ENCODE measurements at regions not wholly inside any gene's neighbourhood (a gene's known extent, or its start where the extent isn't known, plus 50 kb on each side); places are given as distances from the start of the nearest gene placed in this dataset.
"Not testable (repeated sequence)": the region's sequence is repeated elsewhere in the genome, so short reads cannot be mapped to it uniquely, and the experiment has no call there.

DNA sequence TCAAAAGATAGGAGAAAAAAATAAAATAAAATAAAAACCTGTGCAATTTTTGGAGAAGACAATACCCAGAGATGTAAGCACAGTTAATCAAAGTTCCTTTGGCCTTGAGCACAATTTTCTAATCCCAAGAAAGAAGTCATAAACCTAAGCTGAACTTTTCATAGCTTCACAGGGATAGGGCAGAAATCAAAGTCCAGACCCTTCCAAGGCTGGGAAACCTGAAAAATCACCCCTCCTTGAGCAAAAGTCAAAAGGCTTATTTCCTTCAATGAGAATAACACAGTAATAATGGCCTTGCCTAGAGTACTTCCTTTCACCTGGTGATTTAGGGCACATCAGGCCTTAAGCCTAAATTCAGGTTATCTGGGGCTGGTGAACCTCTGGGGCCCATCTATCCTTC is 415.0 kb upstream of the BTBD3 start:
- no peaks in the 10 kb centered on the region for H4K20me1 ChIP-seq (ENCODE audit: insufficient read depth)
- CTCF ChIA-PET, result no interaction called here
- 0 out of 2 replicates have a peak, but pooled peaks cover 4% of the 10 kb centered on the region for H3K4me1 ChIP-seq (replicated peaks; ENCODE audit: insufficient read depth)

DNA sequence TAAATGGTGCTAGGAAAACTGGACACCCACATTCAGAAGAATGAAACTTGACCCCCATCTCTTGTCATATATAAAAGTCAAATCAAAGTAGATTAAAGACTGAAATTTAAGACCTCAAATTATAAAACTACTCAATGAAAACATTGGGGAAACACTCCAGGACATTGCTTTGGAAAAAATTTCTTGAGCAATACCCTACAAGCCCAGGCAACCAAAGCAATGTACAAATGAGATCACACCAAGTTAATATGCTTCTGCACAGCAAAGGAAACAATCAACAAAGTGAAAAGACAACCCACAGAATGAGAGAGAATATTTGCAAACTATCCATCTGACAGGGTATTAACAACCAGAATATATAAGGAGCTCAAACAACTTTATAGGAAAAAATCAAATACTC is 407.9 kb upstream of the BTBD3 start:
- Histone ChIP-seq H3K27ac (no peak overlapping the region), H3K4me3 (no peak overlapping the region), H3K4me2 (no peak overlapping the region), H2AFZ (no peak overlapping the region), H3K27me3 (ENCODE audit: insufficient read depth, low read depth) (no peaks in the 10 kb centered on the region), H3F3A (ENCODE audit: insufficient read depth, low read depth) (no peaks in the 10 kb centered on the region), H3K9me2 (ENCODE audit: insufficient read depth) (no peaks in the 10 kb centered on the region), H3K79me2 (ENCODE audit: low read depth) (no peaks in the 10 kb centered on the region), H4K20me1 (ENCODE audit: insufficient read depth) (no peaks in the 10 kb centered on the region), H3K9me3 (ENCODE audit: insufficient read depth, low read depth) (no peaks in the 10 kb centered on the region), H3K36me3 (ENCODE audit: low read depth) (no peaks in the 10 kb centered on the region), H3K4me1 (replicated peaks; ENCODE audit: insufficient read depth) (no peaks in the 10 kb centered on the region)
- TF ChIP-seq, protein P1, sequence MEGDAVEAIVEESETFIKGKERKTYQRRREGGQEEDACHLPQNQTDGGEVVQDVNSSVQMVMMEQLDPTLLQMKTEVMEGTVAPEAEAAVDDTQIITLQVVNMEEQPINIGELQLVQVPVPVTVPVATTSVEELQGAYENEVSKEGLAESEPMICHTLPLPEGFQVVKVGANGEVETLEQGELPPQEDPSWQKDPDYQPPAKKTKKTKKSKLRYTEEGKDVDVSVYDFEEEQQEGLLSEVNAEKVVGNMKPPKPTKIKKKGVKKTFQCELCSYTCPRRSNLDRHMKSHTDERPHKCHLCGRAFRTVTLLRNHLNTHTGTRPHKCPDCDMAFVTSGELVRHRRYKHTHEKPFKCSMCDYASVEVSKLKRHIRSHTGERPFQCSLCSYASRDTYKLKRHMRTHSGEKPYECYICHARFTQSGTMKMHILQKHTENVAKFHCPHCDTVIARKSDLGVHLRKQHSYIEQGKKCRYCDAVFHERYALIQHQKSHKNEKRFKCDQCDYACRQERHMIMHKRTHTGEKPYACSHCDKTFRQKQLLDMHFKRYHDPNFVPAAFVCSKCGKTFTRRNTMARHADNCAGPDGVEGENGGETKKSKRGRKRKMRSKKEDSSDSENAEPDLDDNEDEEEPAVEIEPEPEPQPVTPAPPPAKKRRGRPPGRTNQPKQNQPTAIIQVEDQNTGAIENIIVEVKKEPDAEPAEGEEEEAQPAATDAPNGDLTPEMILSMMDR (conservative IDR thresholded peaks at IDR 0.05), result no peak
- no peak for TF ChIP-seq EZH2 (IDR thresholded peaks at IDR 0.05; ENCODE audit: low read depth)
- intact Hi-C loops (cut with micrococcal nuclease; ENCODE audit: unreplicated experiment), result no loop called here
- CTCF ChIA-PET, result no interaction called here
- POLR2A ChIA-PET (ENCODE audit: unreplicated experiment), result no interaction called here
- BruUV-seq (replicated peaks), result no TSS peak
- no peak for DNase-seq

More for the DNA sequence above, 415.0 kb upstream of the BTBD3 start:
- no TSS peak for BruUV-seq (replicated peaks)
- Histone ChIP-seq H3K4me2 (no peak overlapping the region), H2AFZ (no peak overlapping the region), H3K27me3 (ENCODE audit: insufficient read depth, low read depth) (no peaks in the 10 kb centered on the region), H3K79me2 (ENCODE audit: low read depth) (no peaks in the 10 kb centered on the region), H3K4me3 (no peak overlapping the region), H3K27ac (no peak overlapping the region), H3K9me2 (ENCODE audit: insufficient read depth) (no peaks in the 10 kb centered on the region), H3K9me3 (ENCODE audit: insufficient read depth, low read depth) (no peaks in the 10 kb centered on the region), H3K36me3 (ENCODE audit: low read depth) (no peaks in the 10 kb centered on the region), H3F3A (ENCODE audit: insufficient read depth, low read depth) (no peaks in the 10 kb centered on the region)
- POLR2A ChIA-PET (ENCODE audit: unreplicated experiment), result no interaction called here
- no peak for DNase-seq
- no peak for TF ChIP-seq EZH2 (IDR thresholded peaks at IDR 0.05; ENCODE audit: low read depth)
- TF ChIP-seq, protein P1 (conservative IDR thresholded peaks at IDR 0.05), result no peak
- intact Hi-C loops (cut with micrococcal nuclease; ENCODE audit: unreplicated experiment), result no loop called here

DNA sequence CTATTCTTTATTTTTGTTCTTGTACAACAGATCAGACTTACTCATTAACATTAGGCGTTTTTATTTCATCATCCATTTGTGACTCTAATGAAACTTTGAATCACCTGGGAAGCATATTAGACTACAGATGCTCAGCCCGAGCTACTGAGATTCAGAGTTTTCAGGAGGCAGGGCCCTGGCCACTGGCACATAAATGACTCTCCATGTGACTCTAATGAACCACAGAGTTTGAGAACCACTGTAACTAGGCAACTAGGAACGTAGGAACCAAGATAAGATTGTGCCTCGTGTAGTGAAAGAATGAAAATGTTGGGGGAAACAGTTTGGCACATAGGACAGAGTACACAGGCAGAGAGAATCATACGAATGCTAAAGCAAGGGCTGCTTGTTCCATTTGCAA is 405.9 kb upstream of the BTBD3 start:
- intact Hi-C loops (cut with micrococcal nuclease; ENCODE audit: unreplicated experiment), result no loop called here
- BruUV-seq (replicated peaks), result no TSS peak
- no peak for DNase-seq

DNA sequence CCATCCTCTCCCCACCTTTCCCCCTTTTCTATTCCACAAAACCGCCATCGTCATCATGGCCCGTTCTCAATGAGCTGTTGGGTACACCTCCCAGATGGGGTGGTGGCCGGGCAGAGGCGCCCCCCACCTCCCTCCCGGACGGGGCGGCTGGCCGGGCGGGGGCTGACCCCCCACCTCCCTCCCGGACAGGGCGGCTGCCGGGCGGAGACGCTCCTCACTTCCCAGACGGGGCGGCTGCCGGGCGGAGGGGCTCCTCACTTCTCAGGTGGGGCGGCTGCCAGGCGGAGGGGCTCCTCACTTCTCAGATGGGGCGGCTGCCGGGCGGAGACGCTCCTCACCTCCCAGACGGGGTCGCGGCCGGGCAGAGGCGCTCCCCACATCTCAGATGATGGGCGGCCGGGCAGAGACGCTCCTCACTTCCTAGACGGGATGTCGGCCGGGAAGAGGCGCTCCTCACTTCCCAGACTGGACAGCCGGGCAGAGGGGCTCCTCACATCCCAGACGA is 404.4 kb upstream of the BTBD3 start:
- H3K9me3 ChIP-seq (ENCODE audit: insufficient read depth, low read depth); H4K20me1 ChIP-seq (ENCODE audit: insufficient read depth); CTCF ChIA-PET; H3K27me3 ChIP-seq (ENCODE audit: insufficient read depth, low read depth); H3F3A ChIP-seq (ENCODE audit: insufficient read depth, low read depth); H2AFZ ChIP-seq; H3K79me2 ChIP-seq (ENCODE audit: low read depth); H3K4me3 ChIP-seq; POLR2A ChIA-PET (ENCODE audit: unreplicated experiment); H3K36me3 ChIP-seq (ENCODE audit: low read depth); DNase-seq; H3K9me2 ChIP-seq (ENCODE audit: insufficient read depth); BruUV-seq (replicated peaks); H3K27ac ChIP-seq; H3K4me2 ChIP-seq; intact Hi-C loops (cut with micrococcal nuclease; ENCODE audit: unreplicated experiment); H3K4me1 ChIP-seq (replicated peaks; ENCODE audit: insufficient read depth): not testable (repeated sequence)

More for the DNA sequence above, 405.9 kb upstream of the BTBD3 start:
- no peaks in the 10 kb centered on the region for H3K36me3 ChIP-seq (ENCODE audit: low read depth)
- H3K9me2 ChIP-seq (ENCODE audit: insufficient read depth), result no peaks in the 10 kb centered on the region
- H4K20me1 ChIP-seq (ENCODE audit: insufficient read depth), result no peaks in the 10 kb centered on the region
- TF ChIP-seq, protein P1 (conservative IDR thresholded peaks at IDR 0.05), result no peak
- TF ChIP-seq EZH2 (IDR thresholded peaks at IDR 0.05; ENCODE audit: low read depth), result no peak
- no peak overlapping the region for H3K4me2 ChIP-seq
- H3K4me3 ChIP-seq, result no peak overlapping the region
- H3K4me1 ChIP-seq (replicated peaks; ENCODE audit: insufficient read depth), result no peaks in the 10 kb centered on the region
- no peaks in the 10 kb centered on the region for H3K79me2 ChIP-seq (ENCODE audit: low read depth)
- H3F3A ChIP-seq (ENCODE audit: insufficient read depth, low read depth), result no peaks in the 10 kb centered on the region
- H3K9me3 ChIP-seq (ENCODE audit: insufficient read depth, low read depth), result no peaks in the 10 kb centered on the region
- H3K27me3 ChIP-seq (ENCODE audit: insufficient read depth, low read depth), result no peaks in the 10 kb centered on the region
- ChIA-PET POLR2A (ENCODE audit: unreplicated experiment) (no interaction called here), CTCF (no interaction called here)
- H2AFZ ChIP-seq, result no peak overlapping the region
- H3K27ac ChIP-seq, result no peak overlapping the region
